Sigmoid colon (tissue), 6 donors: ENCODE measurements at regions not wholly inside any gene's neighbourhood (a gene's known extent, or its start where the extent isn't known, plus 50 kb on each side); places are given as distances from the start of the nearest gene placed in this dataset.

Experiments
- DNase-seq: peaks from one replicate; pipeline ENCODE4 v3.0.0-alpha.2; 2019
- H3K27ac ChIP-seq, 4 donors: fragments of 200-600 bp; sonication (generic); one replicate each; pipeline ENCODE4 v1.5.1; 2016 to 2019; ENCODE audit warnings: mild to moderate bottlenecking in 1 of 4
- H3K27me3 ChIP-seq, 3 donors: fragments of 200-600 bp; sonication (generic); one replicate each; pipeline ENCODE4 v1.5.1; 2019; ENCODE audit warnings: mild to moderate bottlenecking in 1 of 3
- H3K36me3 ChIP-seq, 4 donors: fragments of 200-600 bp; sonication (generic); one replicate each; pipeline ENCODE4 v1.5.1; 2016 to 2019
- H3K4me1 ChIP-seq, 4 donors: fragments of 200-600 bp; sonication (generic); one replicate each; pipeline ENCODE4 v1.5.1; 2017 to 2019
- H3K4me3 ChIP-seq, 4 donors: fragments of 200-600 bp; sonication (generic); one replicate each; pipeline ENCODE4 v1.5.1; 2017 to 2019; ENCODE audit warnings: mild to moderate bottlenecking in 2 of 4, moderate library complexity in 1 of 4
- H3K9me3 ChIP-seq, 4 donors: fragments of 200-600 bp in 3 of 4; sonication (generic) in 3 of 4; one replicate each; pipeline versions ENCODE4 v1.5.1 to v1.6.1; 2013 to 2019
- EP300 ChIP-seq, 4 donors: sonication (generic); formaldehyde crosslinking; IDR thresholded peaks; one replicate each; pipeline ENCODE4 v1.6.1; 2017; ENCODE audit warnings: antibody characterized with exemption in 4 of 4
- POLR2A ChIP-seq, 2 donors: fragments of 450-650 bp; IDR thresholded peaks; one replicate each; pipeline ENCODE4 v1.6.1; 2016; ENCODE audit warnings: antibody characterized with exemption in 2 of 2, mild to moderate bottlenecking in 2 of 2, moderate library complexity in 2 of 2
- POLR2AphosphoS5 ChIP-seq, 4 donors: sonication (generic); formaldehyde crosslinking; IDR thresholded peaks; one replicate each; pipeline ENCODE4 v1.6.1; 2017; ENCODE audit warnings: antibody characterized with exemption in 4 of 4
- WGBS, 2 donors: extraction: QIAGEN DNeasy Blood & Tissue Kit; methylation state at CpG; one replicate each; pipeline ENCODE4 v1.1.7; 2013; 5-methylcytosine and 5-hydroxymethylcytosine counted together
- intact Hi-C: fragments of 100-400 bp; cut with DNase I; formaldehyde crosslinking; loops from one replicate; pipeline ENCODE4 v1.15.1; 2023
- TF ChIP-seq, protein P1 (sequence below), 4 experiments: fragments of 450-650 bp in 3 of 4; fragments of 200-600 bp in 1 of 4; IDR thresholded peaks; one replicate each; pipeline ENCODE4 v1.5.1; 2016 to 2019; ENCODE audit warnings: antibody characterized with exemption in 4 of 4, mild to moderate bottlenecking in 3 of 4, moderate library complexity in 2 of 4
- donor health status: healthy with polysubstance abuse.
- donor health status: healthy.

- peaks cover 0 to 9% (median 0%) of the 10 kb centered on the region in 3 donors for H3K27me3 ChIP-seq
- 82 to 89% methylated on average over 11 of the region's 11 CpGs for WGBS, 2 donors
- no peaks in the 10 kb centered on the region for H3K4me1 ChIP-seq
- TF ChIP-seq EP300 (IDR thresholded peaks at IDR 0.05) (no peak), POLR2AphosphoS5 (IDR thresholded peaks at IDR 0.05) (no peak), POLR2A (IDR thresholded peaks at IDR 0.05) (no peak)
- TF ChIP-seq, protein P1, sequence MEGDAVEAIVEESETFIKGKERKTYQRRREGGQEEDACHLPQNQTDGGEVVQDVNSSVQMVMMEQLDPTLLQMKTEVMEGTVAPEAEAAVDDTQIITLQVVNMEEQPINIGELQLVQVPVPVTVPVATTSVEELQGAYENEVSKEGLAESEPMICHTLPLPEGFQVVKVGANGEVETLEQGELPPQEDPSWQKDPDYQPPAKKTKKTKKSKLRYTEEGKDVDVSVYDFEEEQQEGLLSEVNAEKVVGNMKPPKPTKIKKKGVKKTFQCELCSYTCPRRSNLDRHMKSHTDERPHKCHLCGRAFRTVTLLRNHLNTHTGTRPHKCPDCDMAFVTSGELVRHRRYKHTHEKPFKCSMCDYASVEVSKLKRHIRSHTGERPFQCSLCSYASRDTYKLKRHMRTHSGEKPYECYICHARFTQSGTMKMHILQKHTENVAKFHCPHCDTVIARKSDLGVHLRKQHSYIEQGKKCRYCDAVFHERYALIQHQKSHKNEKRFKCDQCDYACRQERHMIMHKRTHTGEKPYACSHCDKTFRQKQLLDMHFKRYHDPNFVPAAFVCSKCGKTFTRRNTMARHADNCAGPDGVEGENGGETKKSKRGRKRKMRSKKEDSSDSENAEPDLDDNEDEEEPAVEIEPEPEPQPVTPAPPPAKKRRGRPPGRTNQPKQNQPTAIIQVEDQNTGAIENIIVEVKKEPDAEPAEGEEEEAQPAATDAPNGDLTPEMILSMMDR (IDR thresholded peaks at IDR 0.05), result no peak
- no peak for DNase-seq
- H3K36me3 ChIP-seq, result no peaks in the 10 kb centered on the region
- peaks cover 0 to 2% (median 0%) of the 10 kb centered on the region in 4 donors for H3K9me3 ChIP-seq
- H3K27ac ChIP-seq, result no peak overlapping the region
- H3K4me3 ChIP-seq, result no peak overlapping the region
- intact Hi-C loops, result no loop called here
Observed at GRCh38 chr5:2522372-2522771, 229.1 kb downstream of the IRX2 start.

- Histone ChIP-seq H3K4me3 (no peak overlapping the region), H3K27ac (no peak overlapping the region), H3K9me3 (no peaks in the 10 kb centered on the region), H3K36me3 (no peaks in the 10 kb centered on the region), H3K27me3 (no peaks in the 10 kb centered on the region), H3K4me1 (no peaks in the 10 kb centered on the region)
- intact Hi-C loops, result no loop called here
- no peak for TF ChIP-seq POLR2AphosphoS5 (IDR thresholded peaks at IDR 0.05)
- TF ChIP-seq POLR2A (IDR thresholded peaks at IDR 0.05), result no peak
- no peak for TF ChIP-seq EP300 (IDR thresholded peaks at IDR 0.05)
- TF ChIP-seq, protein P1 (IDR thresholded peaks at IDR 0.05), result no peak
- no peak for DNase-seq
- WGBS, 2 donors, result 81 to 82% methylated on average over 9 of the region's 9 CpGs
Observed at GRCh38 chr5:2519153-2519552, 232.3 kb downstream of the IRX2 start.

GRCh38 chr5:2517451-2517850 lies 234.0 kb downstream of the IRX2 start:
- TF ChIP-seq EP300 (IDR thresholded peaks at IDR 0.05), result no peak
- TF ChIP-seq, protein P1 (IDR thresholded peaks at IDR 0.05), result no peak
- no peak overlapping the region for H3K27ac ChIP-seq
- WGBS, 2 donors, result 82 to 86% methylated on average over 10 of the region's 10 CpGs
- H3K4me1 ChIP-seq, result no peaks in the 10 kb centered on the region
- H3K9me3 ChIP-seq, result no peaks in the 10 kb centered on the region
- no peak overlapping the region for H3K4me3 ChIP-seq
- no peaks in the 10 kb centered on the region for H3K36me3 ChIP-seq
- no peaks in the 10 kb centered on the region for H3K27me3 ChIP-seq
- intact Hi-C loops, result no loop called here
- no peak for DNase-seq

DNA sequence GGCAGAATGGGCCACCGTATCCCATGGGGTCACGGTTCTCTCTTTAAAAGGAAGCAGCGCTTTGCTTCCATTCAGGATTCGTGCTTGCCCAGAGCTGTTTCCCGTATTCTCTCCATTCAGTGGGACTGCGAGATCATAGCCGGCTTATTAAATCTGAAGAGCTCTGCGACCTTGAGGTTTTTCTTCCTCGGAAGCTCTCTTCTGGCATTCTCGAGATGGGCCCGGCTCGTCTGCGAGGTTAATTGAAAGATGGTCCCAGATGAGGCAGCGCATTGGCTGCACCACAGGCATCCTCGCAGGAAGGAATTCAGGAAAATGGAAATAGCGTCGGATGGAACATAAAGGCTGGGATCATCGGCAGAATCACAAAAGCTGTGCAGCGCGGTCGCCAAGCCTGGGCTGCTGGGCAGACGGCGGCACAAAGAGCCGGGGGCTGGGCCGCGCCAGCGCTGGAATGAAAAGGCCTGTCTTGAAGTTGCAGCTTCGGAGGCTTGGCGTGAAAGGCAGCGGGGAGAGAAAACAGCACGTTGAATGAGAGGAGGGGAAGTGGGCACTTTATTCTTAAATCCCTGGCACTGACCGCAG lies 236.2 kb downstream of the IRX2 start:
- no peak overlapping the region for H3K4me3 ChIP-seq
- DNase-seq, result no peak
- no peak overlapping the region for H3K27ac ChIP-seq
- H3K4me1 ChIP-seq, result no peaks in the 10 kb centered on the region
- H3K27me3 ChIP-seq, result no peaks in the 10 kb centered on the region
- intact Hi-C loops, result no loop called here
- H3K9me3 ChIP-seq, result no peaks in the 10 kb centered on the region
- WGBS, 2 donors, result 87 to 88% methylated on average over 32 of the region's 32 CpGs
- TF ChIP-seq, protein P1 (IDR thresholded peaks at IDR 0.05), result no peak
- TF ChIP-seq POLR2A (IDR thresholded peaks at IDR 0.05) (no peak), POLR2AphosphoS5 (IDR thresholded peaks at IDR 0.05) (no peak), EP300 (IDR thresholded peaks at IDR 0.05) (no peak)
- no peaks in the 10 kb centered on the region for H3K36me3 ChIP-seq

- TF ChIP-seq EP300 (IDR thresholded peaks at IDR 0.05), result no peak
- WGBS, 2 donors, result 78 to 82% methylated on average over 6 of the region's 6 CpGs
- no peaks in the 10 kb centered on the region for H3K4me1 ChIP-seq
- H3K36me3 ChIP-seq, result no peaks in the 10 kb centered on the region
- H3K9me3 ChIP-seq, result no peaks in the 10 kb centered on the region
- H3K27ac ChIP-seq, result no peak overlapping the region
- H3K4me3 ChIP-seq, result no peak overlapping the region
- no peak for DNase-seq
- no peaks in the 10 kb centered on the region for H3K27me3 ChIP-seq
- intact Hi-C loops, result no loop called here
Observed at GRCh38 chr5:2514484-2514883, 237.0 kb downstream of the IRX2 start.
